GM23248 (cell line): ENCODE measurements at regions not wholly inside any gene's neighbourhood (a gene's known extent, or its start where the extent isn't known, plus 50 kb on each side); places are given as distances from the start of the nearest gene placed in this dataset.

Source experiments
- DNase-seq: peaks from one replicate; pipeline ENCODE4 v3.0.0-alpha.2; 2015
- H2AFZ ChIP-seq: fragments of 200-600 bp; sonication (generic); 2 replicates; pipeline ENCODE4 v1.6.1; 2016; ENCODE audit warnings: antibody characterized with exemption
- H3F3A ChIP-seq: fragments of 200-600 bp; sonication (generic); 2 replicates; pipeline ENCODE4 v1.6.1; 2016; ENCODE audit warnings: mild to moderate bottlenecking, antibody characterized with exemption, mixed run types; ENCODE audit not compliant: insufficient read depth
- H3K27ac ChIP-seq: fragments of 200-600 bp; sonication (generic); 2 replicates; pipeline ENCODE4 v1.5.1; 2016; ENCODE audit warnings: mild to moderate bottlenecking
- H3K27me3 ChIP-seq: fragments of 200-600 bp; sonication (generic); replicated peaks from 2 replicates; pipeline ENCODE4 v1.6.1; 2016; ENCODE audit warnings: mild to moderate bottlenecking; ENCODE audit not compliant: insufficient read depth
- H3K36me3 ChIP-seq: fragments of 200-600 bp; sonication (generic); 2 replicates; pipeline ENCODE4 v1.6.1; 2016; ENCODE audit warnings: low read depth, mild to moderate bottlenecking
- H3K4me1 ChIP-seq: fragments of 200-600 bp; sonication (generic); 2 replicates; pipeline ENCODE4 v1.6.1; 2016; ENCODE audit warnings: mild to moderate bottlenecking; ENCODE audit not compliant: insufficient read depth
- H3K4me2 ChIP-seq: fragments of 200-600 bp; sonication (generic); one replicate; pipeline ENCODE4 v1.6.1; 2016; ENCODE audit warnings: mild to moderate bottlenecking; ENCODE audit not compliant: unreplicated experiment
- H3K4me3 ChIP-seq: fragments of 200-600 bp; sonication (generic); 2 replicates; pipeline ENCODE4 v1.5.1; 2016; ENCODE audit warnings: mild to moderate bottlenecking
- H3K79me2 ChIP-seq: fragments of 200-600 bp; sonication (generic); 2 replicates; pipeline ENCODE4 v1.6.1; 2016; ENCODE audit warnings: mild to moderate bottlenecking; ENCODE audit not compliant: insufficient read depth
- H3K9ac ChIP-seq: fragments of 200-600 bp; sonication (generic); 2 replicates; pipeline ENCODE4 v1.6.1; 2016; ENCODE audit warnings: mild to moderate bottlenecking
- H3K9me2 ChIP-seq: fragments of 200-600 bp; sonication (generic); 2 replicates; pipeline ENCODE4 v1.6.1; 2016; ENCODE audit warnings: mixed run types, mild to moderate bottlenecking, moderate library complexity; ENCODE audit not compliant: insufficient read depth
- H3K9me3 ChIP-seq: fragments of 200-600 bp; sonication (generic); one replicate; pipeline ENCODE4 v1.6.1; 2017; ENCODE audit warnings: low read depth
- H4K20me1 ChIP-seq: fragments of 200-600 bp; sonication (generic); 2 replicates; pipeline ENCODE4 v1.6.0; 2016; ENCODE audit not compliant: insufficient read depth
- EZH2 ChIP-seq: fragments of 200-600 bp; sonication (generic); IDR thresholded peaks from 2 replicates; pipeline ENCODE4 v1.6.1; 2018; ENCODE audit warnings: antibody characterized with exemption, mild to moderate bottlenecking; ENCODE audit not compliant: insufficient read depth, poor library complexity, severe bottlenecking
- EZH2phosphoT487 ChIP-seq: fragments of 200-600 bp; sonication (generic); IDR thresholded peaks from 2 replicates; pipeline ENCODE4 v1.6.1; 2018; ENCODE audit warnings: antibody characterized with exemption, moderate library complexity, mild to moderate bottlenecking, low read depth; ENCODE audit not compliant: insufficient read depth
- WGBS, 2 experiments: methylation state at CpG; one replicate each; pipeline ENCODE4 v1.1.6; 2015 to 2017; ENCODE audit warnings: low lambda C conversion rate in 2 of 2, low coverage in 1 of 2; ENCODE audit errors: missing lambda C conversion rate in 2 of 2; 5-methylcytosine and 5-hydroxymethylcytosine counted together
- in situ Hi-C: fragments of 300-500 bp; cut with MboI; formaldehyde crosslinking; loops from 2 replicates; pipeline ENCODE4 v1.15.0; 2020

DNA sequence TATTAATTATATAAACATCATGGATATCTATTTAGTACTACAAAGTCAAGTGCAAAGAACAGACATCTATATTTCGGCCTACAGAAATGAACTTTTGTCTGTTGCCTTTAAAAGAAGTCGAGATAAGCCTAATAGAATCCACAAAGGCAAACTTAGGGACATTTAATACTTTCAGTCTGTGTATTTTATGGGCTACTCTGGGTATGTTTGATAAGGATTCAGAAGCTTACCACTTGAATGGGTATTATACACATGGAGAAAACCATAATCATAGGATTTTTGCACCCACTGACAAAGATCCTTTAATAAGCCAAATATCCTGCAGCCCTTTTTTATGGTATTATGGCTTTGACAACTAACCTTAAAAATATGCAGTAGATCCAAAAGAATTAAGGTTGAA is 224.8 kb downstream of the LMO4 start:
- H3K4me3 ChIP-seq, result no peak overlapping the region
- TF ChIP-seq EZH2 (no peak), EZH2phosphoT487 (no peak)
- no peaks in the 10 kb centered on the region for H4K20me1 ChIP-seq
- no peaks in the 10 kb centered on the region for H3F3A ChIP-seq
- H3K27me3 ChIP-seq, result no peaks in the 10 kb centered on the region
- no peak overlapping the region for H3K27ac ChIP-seq
- no peak for DNase-seq
- in situ Hi-C loops, result no loop called here
- no peaks in the 10 kb centered on the region for H3K9me3 ChIP-seq
- no peak overlapping the region for H3K4me2 ChIP-seq
- H3K9ac ChIP-seq, result no peak overlapping the region
- H3K79me2 ChIP-seq, result no peaks in the 10 kb centered on the region
- H3K4me1 ChIP-seq, result no peaks in the 10 kb centered on the region
- WGBS, 2 experiments, result 66 to 71% methylated on average over 2 of the region's 2 CpGs
- H2AFZ ChIP-seq, result no peak overlapping the region
- no peaks in the 10 kb centered on the region for H3K36me3 ChIP-seq
- no peaks in the 10 kb centered on the region for H3K9me2 ChIP-seq

DNA sequence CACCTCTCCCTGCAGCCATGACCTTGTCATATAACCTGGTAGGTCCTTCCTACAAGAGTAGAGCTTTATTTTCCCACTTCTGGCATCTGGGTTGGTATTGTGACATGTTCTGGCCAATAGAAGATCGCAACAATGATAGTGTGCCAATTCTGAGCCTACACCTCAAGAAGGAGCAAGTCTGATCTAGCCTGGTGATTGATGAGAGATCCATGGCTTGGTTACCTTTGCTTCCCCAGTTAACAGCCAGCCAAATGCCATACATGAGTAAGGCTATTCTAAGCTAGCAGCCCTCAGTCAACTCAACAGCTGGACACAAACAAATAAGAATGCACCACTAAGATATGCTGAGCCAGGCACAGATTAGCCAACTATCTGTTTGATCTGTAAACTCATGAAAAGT is 226.7 kb downstream of the LMO4 start:
- WGBS, 2 experiments, result 61 to 65% methylated on average over 1 of the region's 1 CpG
- Histone ChIP-seq H3K79me2 (no peaks in the 10 kb centered on the region), H3K4me1 (peaks cover 1% of the 10 kb centered on the region), H3K9me2 (no peaks in the 10 kb centered on the region), H2AFZ (no peak overlapping the region), H3F3A (0 out of 2 replicates have a peak, but pooled peaks cover under 1% of the 10 kb centered on the region), H3K27ac (no peak overlapping the region), H3K4me3 (no peak overlapping the region), H3K27me3 (no peaks in the 10 kb centered on the region), H4K20me1 (no peaks in the 10 kb centered on the region), H3K9ac (no peak overlapping the region), H3K36me3 (no peaks in the 10 kb centered on the region), H3K4me2 (no peak overlapping the region), H3K9me3 (no peaks in the 10 kb centered on the region)
- DNase-seq, result no peak
- TF ChIP-seq EZH2 (no peak), EZH2phosphoT487 (no peak)
- in situ Hi-C loops, result no loop called here

DNA sequence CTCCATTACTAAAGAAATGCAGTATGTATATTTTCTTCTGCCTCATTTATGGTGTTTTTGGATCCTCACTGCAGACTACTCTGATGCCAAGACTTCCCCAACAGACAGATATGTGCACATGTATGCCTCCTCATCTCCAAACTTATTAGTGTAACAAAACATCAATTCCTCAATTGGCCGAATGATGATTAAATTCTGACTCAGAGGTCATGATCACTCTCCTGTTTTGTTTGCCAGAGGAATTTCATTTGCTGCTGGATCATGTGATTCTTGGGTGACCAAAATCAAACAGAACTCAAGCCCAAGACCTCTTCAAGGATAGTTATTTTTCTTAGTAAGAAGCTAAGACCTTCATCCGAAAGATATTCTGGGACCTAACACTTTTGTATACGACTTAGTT is 227.6 kb downstream of the LMO4 start:
- in situ Hi-C loops, result no loop called here
- Histone ChIP-seq H3K4me2 (no peak overlapping the region), H3K36me3 (no peaks in the 10 kb centered on the region), H3K27me3 (no peaks in the 10 kb centered on the region), H2AFZ (no peak overlapping the region), H3K4me1 (peaks cover 9% of the 10 kb centered on the region), H3K27ac (no peak overlapping the region), H4K20me1 (no peaks in the 10 kb centered on the region), H3F3A (0 out of 2 replicates have a peak, but pooled peaks cover 8% of the 10 kb centered on the region), H3K9ac (no peak overlapping the region), H3K9me2 (no peaks in the 10 kb centered on the region), H3K4me3 (no peak overlapping the region), H3K9me3 (no peaks in the 10 kb centered on the region), H3K79me2 (no peaks in the 10 kb centered on the region)
- WGBS, 2 experiments, result 55 to 61% methylated on average over 3 of the region's 3 CpGs
- no peak for TF ChIP-seq EZH2phosphoT487
- TF ChIP-seq EZH2, result no peak
- peak; percentile 5 for DNase-seq

DNA sequence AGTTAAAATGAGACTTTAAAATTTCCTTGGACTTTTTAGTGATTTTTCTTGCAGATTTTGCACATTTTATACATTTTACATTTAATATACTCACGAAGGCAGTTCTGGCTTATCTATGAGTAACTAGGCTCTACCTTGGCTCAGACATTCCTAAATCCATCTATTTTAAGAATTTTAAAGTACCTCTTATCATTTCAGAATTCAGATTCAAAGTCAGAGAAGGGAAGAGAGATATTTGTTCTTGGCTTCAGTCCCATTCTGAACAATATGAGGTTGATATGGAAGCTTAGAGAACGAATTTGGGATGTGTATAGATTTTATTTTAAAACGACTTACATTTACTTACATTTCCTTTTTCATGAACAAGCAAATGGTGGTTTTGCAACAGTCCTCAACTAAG is 230.2 kb downstream of the LMO4 start:
- no peak for DNase-seq
- in situ Hi-C loops, result no loop called here
- WGBS, 2 experiments, result 61 to 63% methylated on average over 3 of the region's 3 CpGs

DNA sequence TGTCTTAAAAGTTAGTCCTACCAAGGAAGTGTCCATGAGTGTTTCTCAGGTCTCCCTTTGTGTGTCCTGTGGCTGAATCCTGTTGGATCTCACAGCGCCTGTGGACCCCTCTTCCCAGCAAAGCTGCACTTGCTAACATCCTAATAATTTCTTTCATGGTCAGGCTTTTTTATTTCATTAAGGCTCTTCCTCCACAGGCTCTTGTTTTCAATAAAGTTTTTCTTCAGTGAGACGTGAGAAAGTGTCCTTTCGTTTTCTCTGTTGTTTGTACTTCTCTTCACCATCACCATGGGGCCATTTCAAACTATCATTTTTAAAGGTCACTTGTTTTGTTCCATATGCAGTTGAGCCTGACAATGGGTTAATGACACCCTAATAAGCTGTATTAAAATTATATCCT is 231.5 kb downstream of the LMO4 start:
- Histone ChIP-seq H3K4me2 (no peak overlapping the region), H3F3A (0 out of 2 replicates have a peak, but pooled peaks cover 8% of the 10 kb centered on the region), H3K4me3 (no peak overlapping the region), H3K9me3 (no peaks in the 10 kb centered on the region), H2AFZ (no peak overlapping the region), H3K79me2 (no peaks in the 10 kb centered on the region), H3K4me1 (peaks cover 9% of the 10 kb centered on the region), H3K27me3 (no peaks in the 10 kb centered on the region), H3K9ac (no peak overlapping the region), H3K36me3 (no peaks in the 10 kb centered on the region), H3K9me2 (no peaks in the 10 kb centered on the region), H3K27ac (no peak overlapping the region), H4K20me1 (no peaks in the 10 kb centered on the region)
- WGBS, 2 experiments, result 89 to 91% methylated on average over 3 of the region's 3 CpGs
- DNase-seq, result no peak
- TF ChIP-seq EZH2 (no peak), EZH2phosphoT487 (no peak)
- in situ Hi-C loops, result no loop called here

More for the DNA sequence above, 230.2 kb downstream of the LMO4 start:
- no peaks in the 10 kb centered on the region for H4K20me1 ChIP-seq
- no peaks in the 10 kb centered on the region for H3K36me3 ChIP-seq
- no peak overlapping the region for H3K27ac ChIP-seq
- H3K4me3 ChIP-seq, result no peak overlapping the region
- no peak for TF ChIP-seq EZH2phosphoT487
- no peak for TF ChIP-seq EZH2
- no peak overlapping the region for H2AFZ ChIP-seq
- no peaks in the 10 kb centered on the region for H3K79me2 ChIP-seq
- H3K27me3 ChIP-seq, result no peaks in the 10 kb centered on the region
- H3K4me2 ChIP-seq, result no peak overlapping the region
- H3F3A ChIP-seq, result 0 out of 2 replicates have a peak, but pooled peaks cover 8% of the 10 kb centered on the region
- H3K9me2 ChIP-seq, result no peaks in the 10 kb centered on the region
- H3K4me1 ChIP-seq, result peaks cover 9% of the 10 kb centered on the region
- H3K9ac ChIP-seq, result no peak overlapping the region
- H3K9me3 ChIP-seq, result no peaks in the 10 kb centered on the region
